Cardiac muscle cell (in vitro differentiated cells and primary cell): ENCODE measurements at regions not wholly inside any gene's neighbourhood (a gene's known extent, or its start where the extent isn't known, plus 50 kb on each side); places are given as distances from the start of the nearest gene placed in this dataset.

ENCODE experiments used
- DNase-seq, 2 donors: peaks; one replicate each; pipeline versions ENCODE4 v3.0.0 to v3.0.0-alpha.2; 2010 to 2017; ENCODE audit warnings: low read depth in 1 of 2, low spot score in 1 of 2
- H3K27ac ChIP-seq: fragments of 200-600 bp; sonication (generic); 2 replicates; pipeline ENCODE4 v1.5.1; 2016
- H3K27me3 ChIP-seq: fragments of 200-600 bp; sonication (generic); 2 replicates; pipeline ENCODE4 v1.6.0; 2016; ENCODE audit warnings: control low read depth
- H3K36me3 ChIP-seq: fragments of 200-600 bp; sonication (generic); 2 replicates; pipeline ENCODE4 v1.5.1; 2016; ENCODE audit warnings: control low read depth
- H3K4me1 ChIP-seq: fragments of 200-600 bp; sonication (generic); 2 replicates; pipeline ENCODE4 v1.8.1; 2017; ENCODE audit warnings: low read depth, mild to moderate bottlenecking, mixed run types
- H3K4me3 ChIP-seq: fragments of 200-600 bp; sonication (generic); 2 replicates; pipeline ENCODE4 v1.5.1; 2016; ENCODE audit warnings: mild to moderate bottlenecking
- H3K9me3 ChIP-seq: fragments of 200-600 bp; sonication (generic); 2 replicates; pipeline ENCODE4 v1.5.1; 2017; ENCODE audit warnings: low read depth, mild to moderate bottlenecking, control low read depth
- TF ChIP-seq, protein P1 (sequence below): IDR thresholded peaks from 2 replicates; pipeline ENCODE4 v1.5.1; 2012; ENCODE audit warnings: low read depth, mild to moderate bottlenecking, low read length

DNA sequence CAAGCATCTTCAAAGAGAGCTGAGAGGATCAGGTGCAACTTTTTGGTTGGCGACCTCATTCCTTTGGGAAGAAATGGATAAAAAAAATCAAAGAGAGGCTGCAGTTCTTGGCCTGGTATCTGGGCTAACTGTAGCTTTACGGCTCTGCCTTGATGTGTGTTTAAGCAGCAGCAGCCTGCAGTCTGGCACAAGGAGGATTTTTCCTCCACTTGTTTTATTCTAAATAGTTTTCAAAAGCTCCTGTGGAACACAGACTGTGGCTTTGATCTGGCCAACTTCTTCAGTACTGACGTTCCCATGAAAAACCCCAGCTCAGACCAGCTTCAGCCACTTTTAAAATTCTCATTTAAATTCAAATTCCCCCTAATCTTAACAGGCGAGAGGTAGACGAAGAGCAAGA lies 137.3 kb downstream of the HDGFL1 start:
- Histone ChIP-seq H3K36me3 (no peaks in the 10 kb centered on the region), H3K27me3 (no peaks in the 10 kb centered on the region), H3K4me3 (no peak overlapping the region), H3K27ac (no peak overlapping the region), H3K9me3 (no peaks in the 10 kb centered on the region), H3K4me1 (no peaks in the 10 kb centered on the region)
- DNase-seq = no peak
- TF ChIP-seq, protein P1, sequence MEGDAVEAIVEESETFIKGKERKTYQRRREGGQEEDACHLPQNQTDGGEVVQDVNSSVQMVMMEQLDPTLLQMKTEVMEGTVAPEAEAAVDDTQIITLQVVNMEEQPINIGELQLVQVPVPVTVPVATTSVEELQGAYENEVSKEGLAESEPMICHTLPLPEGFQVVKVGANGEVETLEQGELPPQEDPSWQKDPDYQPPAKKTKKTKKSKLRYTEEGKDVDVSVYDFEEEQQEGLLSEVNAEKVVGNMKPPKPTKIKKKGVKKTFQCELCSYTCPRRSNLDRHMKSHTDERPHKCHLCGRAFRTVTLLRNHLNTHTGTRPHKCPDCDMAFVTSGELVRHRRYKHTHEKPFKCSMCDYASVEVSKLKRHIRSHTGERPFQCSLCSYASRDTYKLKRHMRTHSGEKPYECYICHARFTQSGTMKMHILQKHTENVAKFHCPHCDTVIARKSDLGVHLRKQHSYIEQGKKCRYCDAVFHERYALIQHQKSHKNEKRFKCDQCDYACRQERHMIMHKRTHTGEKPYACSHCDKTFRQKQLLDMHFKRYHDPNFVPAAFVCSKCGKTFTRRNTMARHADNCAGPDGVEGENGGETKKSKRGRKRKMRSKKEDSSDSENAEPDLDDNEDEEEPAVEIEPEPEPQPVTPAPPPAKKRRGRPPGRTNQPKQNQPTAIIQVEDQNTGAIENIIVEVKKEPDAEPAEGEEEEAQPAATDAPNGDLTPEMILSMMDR = no peak

DNA sequence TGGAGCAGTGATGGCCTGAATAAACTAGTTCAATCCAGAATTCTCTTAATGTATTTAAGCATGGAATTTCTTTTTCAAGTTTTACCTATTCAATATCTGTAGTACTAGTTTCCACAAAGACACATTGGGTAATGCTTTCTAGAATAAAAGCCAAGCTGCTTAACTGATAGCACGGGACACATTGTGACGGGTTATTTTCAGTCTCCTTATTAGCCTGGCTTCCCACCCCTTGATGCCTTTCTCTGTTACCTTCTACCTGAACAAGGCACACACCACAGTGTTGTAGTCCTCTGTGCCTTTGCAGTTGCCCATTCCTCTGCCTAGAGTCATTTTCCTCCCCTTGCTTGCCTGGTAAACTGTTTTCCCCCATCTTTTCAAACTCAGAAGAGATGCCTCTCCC lies 139.1 kb downstream of the HDGFL1 start:
- Histone ChIP-seq H3K27me3 (no peaks in the 10 kb centered on the region), H3K4me3 (no peak overlapping the region), H3K4me1 (no peaks in the 10 kb centered on the region), H3K9me3 (no peaks in the 10 kb centered on the region), H3K36me3 (no peaks in the 10 kb centered on the region), H3K27ac (no peak overlapping the region)
- TF ChIP-seq, protein P1 = no peak
- DNase-seq = no peak

DNA sequence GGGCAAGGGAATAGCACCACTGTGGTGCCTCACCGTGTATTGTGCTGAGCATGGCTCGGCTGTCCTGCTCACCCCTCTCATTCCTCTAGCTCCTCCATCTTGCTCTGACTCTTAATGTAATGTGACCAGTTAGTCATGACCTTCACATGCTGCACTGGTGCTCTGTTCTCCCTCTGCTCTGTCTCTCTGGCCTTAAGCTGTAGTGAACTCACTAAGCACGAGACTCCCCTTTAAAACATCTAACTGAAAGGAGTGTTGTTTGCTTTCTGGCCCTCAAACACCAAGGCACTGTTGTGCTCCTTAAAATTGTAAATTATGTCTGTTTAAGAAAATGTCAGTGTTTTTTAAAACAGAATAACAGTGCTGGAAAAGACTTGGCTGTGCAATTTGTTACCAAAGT lies 140.4 kb downstream of the HDGFL1 start:
- Histone ChIP-seq H3K27me3 (no peaks in the 10 kb centered on the region), H3K4me1 (no peaks in the 10 kb centered on the region), H3K4me3 (no peak overlapping the region), H3K9me3 (no peaks in the 10 kb centered on the region), H3K36me3 (no peaks in the 10 kb centered on the region), H3K27ac (no peak overlapping the region)
- DNase-seq = no peak
- TF ChIP-seq, protein P1 = no peak

DNA sequence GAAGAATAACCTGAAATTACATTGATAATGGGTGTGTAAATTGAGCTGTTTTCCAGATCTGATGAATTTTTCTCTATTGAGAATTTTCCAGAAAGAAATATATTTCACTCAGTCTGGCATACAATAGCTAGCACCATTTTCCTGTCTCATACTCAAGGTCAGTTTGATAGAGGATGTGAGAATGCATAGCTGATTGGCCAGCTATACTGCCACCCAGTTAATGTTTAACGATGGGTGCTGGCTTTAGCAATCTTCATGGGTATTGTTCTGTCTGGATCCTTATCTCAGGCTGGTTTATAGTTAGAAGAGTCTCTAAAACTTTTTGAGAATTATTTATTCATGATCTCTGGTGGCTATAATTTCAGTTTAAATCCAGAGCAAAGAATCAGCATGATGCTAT lies 147.4 kb downstream of the HDGFL1 start:
- TF ChIP-seq, protein P1 = no peak
- no peak for DNase-seq
- no peaks in the 10 kb centered on the region for H3K4me1 ChIP-seq
- no peaks in the 10 kb centered on the region for H3K9me3 ChIP-seq
- no peak overlapping the region for H3K4me3 ChIP-seq
- no peaks in the 10 kb centered on the region for H3K27me3 ChIP-seq
- no peak overlapping the region for H3K27ac ChIP-seq
- H3K36me3 ChIP-seq = no peaks in the 10 kb centered on the region

DNA sequence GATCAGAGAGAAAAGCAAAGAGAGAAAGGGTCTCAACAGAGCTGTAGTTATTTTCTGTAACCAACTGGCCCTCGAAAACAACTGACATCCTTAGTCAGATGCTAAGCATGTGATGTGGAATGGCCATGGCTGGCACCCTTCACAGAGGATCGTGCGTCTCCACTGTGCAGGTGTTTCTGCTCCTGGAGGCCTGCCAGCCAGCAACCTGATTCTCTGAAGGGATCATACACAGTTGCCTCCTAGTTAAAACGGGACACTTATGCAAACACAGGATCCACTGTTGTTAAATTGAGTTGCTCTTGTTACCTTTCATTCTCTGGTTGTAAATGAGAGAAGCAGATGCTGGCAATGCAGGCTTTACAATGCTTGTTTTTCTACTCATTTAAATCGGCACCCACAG lies 148.5 kb downstream of the HDGFL1 start:
- Histone ChIP-seq H3K36me3 (no peaks in the 10 kb centered on the region), H3K27me3 (no peaks in the 10 kb centered on the region), H3K4me1 (no peaks in the 10 kb centered on the region), H3K9me3 (no peaks in the 10 kb centered on the region), H3K4me3 (no peak overlapping the region), H3K27ac (no peak overlapping the region)
- TF ChIP-seq, protein P1 = no peak
- DNase-seq = no peak

DNA sequence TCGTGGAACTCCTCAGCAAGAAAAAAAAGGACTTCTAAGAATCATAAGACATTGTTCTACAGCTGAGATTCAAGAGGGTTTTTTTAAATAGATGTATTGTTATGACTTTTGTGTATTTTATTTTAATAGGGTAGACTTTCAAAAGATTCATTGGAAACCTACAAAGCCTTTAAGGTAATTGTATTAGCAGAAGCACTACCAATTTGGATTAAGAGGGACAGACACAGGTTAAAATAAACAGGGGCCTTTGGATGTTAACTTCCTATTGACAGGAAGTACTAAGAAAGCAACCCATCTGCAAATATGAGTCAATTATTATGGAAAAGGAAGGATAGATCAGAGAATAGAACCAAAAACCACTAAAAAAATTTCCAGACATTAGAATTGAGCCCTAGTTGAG lies 153.5 kb downstream of the HDGFL1 start:
- Histone ChIP-seq H3K9me3 (no peaks in the 10 kb centered on the region), H3K4me3 (no peak overlapping the region), H3K36me3 (no peaks in the 10 kb centered on the region), H3K4me1 (peaks cover 3% of the 10 kb centered on the region), H3K27me3 (no peaks in the 10 kb centered on the region), H3K27ac (no peak overlapping the region)
- TF ChIP-seq, protein P1 = no peak
- no peak for DNase-seq
